ENCODE measurements at regions not wholly inside any gene's neighbourhood (a gene's known extent, or its start where the extent isn't known, plus 50 kb on each side); places are given as distances from the start of the nearest gene placed in this dataset.
A peak's percentile ranks its signal among the peaks of the same experiment; 100 is the strongest.

DNA sequence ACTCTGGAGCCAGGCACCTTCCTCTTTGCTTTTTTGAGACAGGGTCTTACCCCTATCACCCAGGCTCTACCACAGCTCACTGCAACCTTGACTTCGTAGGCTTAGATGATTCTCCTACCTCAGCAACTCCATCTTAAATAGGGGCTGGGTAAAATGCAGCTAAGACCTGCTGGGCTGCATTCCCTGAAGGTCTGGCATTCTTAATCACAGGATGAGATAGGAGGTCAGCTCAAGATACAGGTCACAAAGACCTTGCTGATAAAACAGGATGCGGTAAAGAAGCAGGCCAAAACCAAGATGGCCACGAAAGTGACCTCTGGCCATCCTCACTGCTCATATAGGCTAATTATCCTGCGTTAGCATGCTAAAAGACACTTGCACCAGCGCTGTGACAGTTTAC, 770.8 kb upstream of the PRKX start:
- DNase-seq: no peak

DNA sequence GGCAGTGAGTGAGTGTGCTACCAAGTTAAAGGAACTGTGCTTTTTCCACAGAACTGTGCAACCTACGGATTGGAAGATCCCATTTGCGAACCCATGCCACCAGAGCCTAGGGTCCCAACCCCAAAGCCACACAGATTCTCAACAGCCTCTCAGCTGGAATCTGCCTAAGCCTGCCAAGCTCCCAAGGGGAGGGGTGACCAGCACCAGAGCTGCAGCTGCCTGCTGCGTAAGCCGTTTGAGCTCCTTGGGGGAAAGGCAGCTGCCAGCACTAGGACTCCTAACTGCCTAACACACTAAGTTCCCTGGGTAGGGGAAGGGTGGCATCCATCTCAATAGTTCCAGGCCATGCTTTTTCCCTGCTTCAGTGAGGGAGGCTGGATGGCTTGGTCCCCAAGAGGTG, 738.1 kb upstream of the PRKX start:
- DNase-seq: peak in 1 of 2 experiments; percentile 25

DNA sequence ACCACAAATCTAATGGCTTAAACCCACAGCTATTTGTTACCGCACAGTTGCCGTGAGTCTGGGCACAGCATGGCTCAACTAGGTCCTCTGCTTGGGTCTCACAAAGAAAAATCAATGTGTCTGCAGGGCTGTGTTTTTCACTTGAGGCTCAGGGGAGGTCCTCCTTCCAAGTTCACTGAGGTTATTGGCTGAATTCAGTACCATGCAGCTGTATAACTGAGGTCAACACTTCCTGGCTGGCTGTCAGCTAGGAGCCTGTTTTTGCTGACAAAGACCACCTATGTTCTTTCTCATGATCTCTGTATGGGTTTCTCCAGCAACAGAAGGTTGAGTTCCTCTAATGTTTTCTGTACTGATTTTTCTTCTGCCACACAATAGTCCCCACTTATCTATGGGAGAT, 736.7 kb upstream of the PRKX start:
- no peak for DNase-seq

DNA sequence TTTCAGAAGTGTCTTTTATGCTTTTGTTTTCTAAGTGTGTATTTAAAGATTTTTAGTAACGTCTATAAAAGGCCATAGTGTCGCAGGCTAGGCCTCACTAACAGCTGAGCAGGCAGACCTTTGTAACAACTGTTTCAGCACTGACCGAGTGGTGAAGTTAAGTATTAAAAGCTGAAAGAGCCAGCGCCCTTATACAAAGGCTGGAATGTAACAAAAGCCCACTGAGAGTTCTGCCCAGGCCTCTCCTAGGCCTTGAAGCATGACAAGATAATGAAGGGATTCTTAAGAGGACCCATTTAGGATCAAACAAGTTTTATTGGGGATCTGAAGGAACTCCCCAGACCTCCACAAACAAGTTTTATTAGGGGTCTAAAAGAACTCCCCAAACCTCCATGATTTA, 722.5 kb upstream of the PRKX start:
- DNase-seq: no peak

DNA sequence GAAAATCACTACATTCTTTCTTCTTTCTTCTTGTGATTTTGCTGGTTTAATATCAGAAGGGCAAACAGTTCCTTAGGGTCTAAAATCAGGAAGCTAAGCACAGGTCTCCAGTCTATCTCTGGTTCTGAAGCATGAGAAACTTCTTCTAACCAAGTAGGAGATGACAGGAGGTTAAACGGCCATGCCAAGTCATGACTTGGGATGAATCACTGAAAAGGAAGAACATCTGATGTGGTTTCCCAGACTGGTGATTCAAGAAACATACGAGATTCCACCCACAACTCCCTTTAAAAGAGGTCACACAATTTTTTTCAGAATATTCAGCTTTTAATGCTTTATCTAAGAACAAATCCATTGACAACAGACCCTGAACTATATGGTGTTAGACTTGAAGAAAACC, 684.0 kb upstream of the PRKX start:
- DNase-seq: no peak

DNA sequence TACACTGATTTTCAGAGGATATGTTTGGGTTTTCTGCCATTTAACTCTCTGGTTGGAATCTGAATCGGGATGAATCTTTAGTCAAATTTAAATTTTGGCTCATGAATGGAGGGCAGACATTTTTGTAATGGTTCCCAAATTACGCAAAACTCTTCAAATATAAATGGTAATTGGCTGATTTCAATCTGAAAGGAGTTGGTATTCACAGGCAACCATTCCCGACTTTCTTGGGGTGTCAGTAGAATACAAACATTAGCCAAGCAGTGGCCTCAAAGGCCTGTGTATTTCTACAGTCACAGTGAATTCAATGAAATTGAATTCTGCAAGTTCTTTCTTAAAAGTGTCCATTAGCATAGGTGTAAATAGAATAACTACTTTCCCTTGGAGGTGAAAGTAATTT, 668.8 kb upstream of the PRKX start:
- DNase-seq: no peak

DNA sequence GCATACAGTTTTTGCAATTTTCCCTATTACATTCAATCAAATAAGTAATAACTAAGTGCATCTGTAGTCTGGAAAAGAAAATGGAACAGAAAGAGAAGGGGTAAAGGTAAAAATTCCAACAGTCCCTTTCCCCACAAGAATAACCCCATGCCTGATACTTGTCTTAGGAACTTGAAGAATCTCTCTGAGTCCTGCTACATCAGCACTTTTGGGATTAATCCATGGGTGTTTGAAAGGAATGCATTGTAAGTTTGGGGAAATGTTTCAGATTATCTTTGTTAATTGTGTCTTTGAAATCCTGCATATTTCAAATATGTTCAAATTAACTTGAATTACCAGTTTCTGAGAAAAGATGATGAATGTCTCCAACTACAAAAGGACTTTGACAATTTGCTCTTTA, 667.3 kb upstream of the PRKX start:
- no peak for DNase-seq

DNA sequence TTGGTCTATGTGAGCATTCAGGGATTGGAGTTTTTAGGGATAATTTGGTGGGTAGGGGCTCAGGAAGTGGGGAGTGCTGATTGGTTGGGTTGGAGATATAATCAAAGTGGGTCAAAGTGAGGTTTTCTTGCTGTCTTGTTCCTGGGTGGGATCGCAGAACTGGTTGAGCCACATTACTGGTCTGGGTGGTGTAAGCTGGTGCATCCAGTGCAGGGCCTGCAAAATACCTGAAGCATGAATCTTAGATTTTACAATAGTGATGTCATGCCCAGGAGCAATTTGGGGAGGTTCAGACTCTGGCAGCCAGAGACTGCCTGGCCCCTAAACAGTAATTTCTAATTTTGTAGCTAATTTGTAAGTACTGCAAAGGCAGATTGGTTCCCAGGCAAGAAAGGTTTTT, 665.6 kb upstream of the PRKX start:
- DNase-seq: no peak

DNA sequence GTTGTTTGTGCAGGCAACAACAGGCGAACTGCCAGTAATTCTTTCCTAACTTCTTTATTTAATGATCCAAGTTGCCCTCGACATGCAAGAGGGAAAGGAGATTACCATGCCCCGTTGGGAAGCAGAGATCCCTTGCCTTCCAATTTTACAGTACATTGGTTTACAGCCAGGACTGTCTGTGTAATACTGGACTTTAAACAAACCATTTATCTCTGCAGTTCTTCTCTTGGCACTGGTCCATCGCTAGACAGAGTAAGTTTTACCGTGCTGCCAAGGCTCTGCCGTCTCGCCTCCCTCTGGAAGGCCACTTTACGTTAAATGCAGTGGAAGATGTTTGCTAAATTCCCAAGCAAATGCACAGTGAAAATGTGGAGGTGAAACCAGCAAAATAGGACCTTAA, 660.3 kb upstream of the PRKX start:
- DNase-seq: no peak

DNA sequence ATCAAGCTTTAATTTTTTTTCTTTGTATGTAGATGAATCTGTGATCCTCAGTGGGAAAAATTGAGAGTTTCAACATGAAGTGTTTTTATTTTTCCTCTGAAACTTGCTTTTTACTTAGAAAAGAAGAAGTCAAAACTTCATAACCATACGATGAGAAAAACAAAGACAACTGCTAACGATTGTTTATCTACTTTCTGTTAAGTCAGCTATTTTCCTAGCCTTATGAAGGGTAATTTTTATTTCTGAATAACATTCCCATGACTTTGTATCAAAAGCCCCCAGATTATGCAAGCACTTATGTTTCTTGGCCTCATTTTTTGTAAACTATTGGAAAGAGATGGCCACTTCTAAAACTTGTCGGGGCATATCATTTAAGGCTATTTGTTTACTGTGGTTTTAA, 645.1 kb upstream of the PRKX start:
- no peak for DNase-seq

DNA sequence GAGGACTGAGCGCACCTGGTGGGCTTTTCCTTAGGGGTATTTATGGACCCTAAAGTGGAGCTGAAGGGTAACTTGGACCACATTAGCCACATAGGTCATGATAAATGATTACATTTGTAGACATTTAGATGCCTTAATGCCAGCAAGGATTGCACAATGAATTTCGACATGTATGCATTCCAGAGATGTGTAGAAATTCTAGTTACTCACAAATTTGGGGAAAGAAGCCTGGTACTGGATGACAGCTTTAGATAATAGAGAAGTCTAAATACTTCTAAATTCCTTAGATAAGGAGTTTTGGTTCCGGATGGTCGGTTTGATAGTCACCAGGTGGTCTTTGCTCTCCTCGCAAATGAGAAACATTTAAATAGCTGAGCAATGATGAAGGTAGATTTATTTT, 609.5 kb upstream of the PRKX start:
- DNase-seq: no peak

DNA sequence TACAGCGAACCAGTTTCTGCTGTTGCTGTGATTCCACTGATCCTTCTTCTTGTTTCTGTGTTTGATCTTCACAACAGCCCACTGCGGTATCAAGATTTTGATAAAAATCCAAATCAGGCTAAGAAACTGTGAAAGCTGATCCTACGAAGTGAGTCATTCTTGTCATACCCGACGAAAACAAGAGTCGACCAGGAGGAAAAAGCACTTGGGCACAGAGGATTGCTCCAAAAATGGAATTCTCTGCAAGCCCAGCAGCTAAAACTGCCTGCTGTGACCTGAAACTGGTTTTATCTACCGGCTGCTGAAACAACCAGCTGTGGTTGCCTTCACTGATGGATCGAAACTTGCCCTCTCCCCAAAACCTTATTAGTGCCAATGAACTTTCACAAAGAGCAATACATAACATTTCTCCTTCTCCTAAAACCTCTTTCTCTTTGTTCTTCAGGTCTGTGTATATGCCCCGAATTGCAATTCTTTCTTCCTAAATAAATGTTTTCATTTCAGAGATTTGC, 607.0 kb upstream of the PRKX start:
- no peak for DNase-seq

DNA sequence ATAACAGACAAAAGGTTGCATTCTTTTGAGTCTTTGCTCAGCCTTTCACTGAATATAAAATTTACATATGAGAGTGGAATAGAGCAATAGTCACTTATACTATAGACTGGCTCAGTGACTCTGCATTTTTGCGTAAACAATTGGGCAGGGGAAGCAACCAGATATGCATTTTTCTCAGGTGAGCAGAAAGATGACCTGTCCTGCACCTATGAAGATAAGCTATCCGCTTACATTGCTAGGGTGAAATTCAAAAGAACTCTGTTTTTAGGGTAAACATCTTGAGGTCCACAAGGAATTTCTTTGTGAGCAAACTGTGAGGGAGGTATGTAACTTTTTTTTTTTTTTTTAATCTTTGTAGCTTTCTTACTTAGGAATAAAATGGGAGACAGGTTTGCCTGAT, 602.4 kb upstream of the PRKX start:
- no peak for DNase-seq

DNA sequence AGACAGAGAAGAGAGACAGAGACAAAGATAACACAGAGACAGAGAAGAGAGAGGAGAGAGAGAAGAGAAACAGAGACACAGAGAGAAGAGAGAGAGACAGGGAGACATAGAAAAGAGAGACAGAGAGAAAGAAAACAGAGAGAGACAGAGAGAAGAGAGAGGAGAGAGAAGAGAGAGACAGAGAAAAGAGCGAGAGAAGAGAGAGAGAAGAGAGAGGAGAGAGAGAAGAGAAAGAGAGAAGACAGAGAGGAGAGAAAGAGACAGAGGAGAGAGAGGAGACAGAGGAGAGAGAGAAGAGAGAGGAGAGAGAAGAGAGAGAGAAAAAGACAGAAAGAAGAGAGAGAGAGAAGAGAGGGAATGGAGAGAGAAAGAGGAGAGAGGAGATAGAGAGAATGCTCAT, 601.1 kb upstream of the PRKX start:
- no peak for DNase-seq

DNA sequence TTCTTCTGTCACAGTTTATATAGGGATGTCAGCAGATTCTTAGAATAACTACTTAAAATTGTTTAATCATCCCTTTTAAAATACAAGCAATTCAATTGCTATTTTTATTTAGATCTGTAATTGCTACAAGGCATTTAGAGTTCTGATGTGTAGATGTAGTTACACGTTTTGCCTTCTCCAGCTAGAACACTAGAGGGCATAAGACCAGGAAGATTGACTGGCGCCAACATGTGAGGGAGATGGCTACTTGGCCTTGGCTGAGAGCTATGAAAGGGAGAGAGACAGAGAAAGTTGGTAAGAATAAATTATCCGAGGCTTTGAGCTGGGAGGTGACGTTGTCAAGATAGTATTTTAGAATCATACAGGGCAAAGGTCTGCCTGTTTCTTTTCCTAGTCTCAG, 563.7 kb upstream of the PRKX start:
- DNase-seq: no peak

DNA sequence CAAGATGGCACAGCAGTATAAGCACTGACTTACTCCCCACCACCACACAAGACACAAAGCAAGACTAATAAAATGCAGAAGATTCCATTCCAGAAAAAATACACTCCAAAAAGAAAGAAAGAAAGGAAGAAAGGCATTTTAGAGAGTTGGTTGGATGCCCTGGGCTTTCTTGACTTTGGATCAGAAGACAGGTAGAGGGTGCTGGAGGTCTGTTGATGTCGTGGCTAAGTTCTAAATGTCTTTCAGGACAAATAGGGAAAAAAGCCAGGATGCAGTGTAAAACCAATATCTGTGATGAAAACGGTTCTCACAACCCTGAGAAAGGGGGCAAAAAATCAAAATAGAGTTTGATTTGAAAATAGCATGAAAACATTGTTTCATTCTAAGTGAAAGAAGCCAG, 555.2 kb upstream of the PRKX start:
- DNase-seq: no peak

DNA sequence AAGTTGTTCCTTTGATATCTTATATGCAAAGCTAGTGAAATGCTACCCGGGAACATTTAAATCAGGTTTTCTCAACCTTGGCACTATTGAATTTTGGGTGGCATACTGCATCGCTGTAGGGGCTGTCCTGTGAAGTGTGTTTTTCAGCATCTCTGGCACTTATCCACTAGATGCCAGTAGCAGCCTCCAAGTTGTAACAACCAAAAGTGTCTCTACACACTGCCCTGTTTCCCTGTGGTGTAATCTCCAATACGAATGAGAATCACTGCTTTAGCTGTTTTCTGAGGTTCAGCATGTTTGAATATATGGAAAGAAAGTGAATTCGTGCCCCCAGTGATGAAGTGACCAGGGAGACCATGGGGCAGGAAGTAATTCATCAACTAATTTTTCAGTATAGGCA, 551.6 kb upstream of the PRKX start:
- DNase-seq: no peak

DNA sequence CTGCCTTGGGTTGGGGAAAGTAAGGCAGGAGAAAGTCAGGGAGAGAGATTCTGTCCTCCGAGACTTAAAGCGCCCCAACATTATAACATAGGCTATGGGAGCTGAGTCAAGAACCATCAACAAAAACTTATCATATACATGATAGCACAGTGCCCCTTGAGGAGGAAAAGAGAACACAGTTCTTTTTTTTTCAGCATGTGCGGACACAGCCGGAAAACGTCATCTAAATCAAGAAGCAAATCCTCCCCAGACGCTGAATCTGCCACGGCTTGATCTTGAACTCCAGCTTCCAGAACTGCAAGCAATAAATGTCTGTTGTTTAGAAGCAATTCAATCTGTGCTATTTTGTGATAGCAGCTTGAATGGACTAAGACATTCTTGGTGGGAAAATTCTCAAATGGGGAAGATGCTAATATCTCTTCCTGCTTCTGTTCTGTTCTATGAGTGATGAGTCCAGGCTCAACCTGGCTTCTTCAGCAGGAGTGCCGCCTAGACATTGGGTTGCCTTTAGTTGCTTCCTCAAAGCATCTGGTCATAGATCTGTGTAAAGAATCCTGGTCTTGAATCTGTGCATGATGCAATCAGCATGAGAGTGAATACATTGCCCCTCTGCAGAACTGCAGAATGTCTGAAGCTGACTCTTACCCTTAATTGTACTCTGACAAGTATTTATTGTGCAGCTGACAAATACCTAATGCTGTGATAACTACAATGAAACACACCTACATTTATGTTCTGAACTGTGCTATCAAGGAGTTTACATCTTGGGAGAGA, 549.8 kb upstream of the PRKX start:
- peak in 1 of 2 experiments; percentile 70 for DNase-seq

DNA sequence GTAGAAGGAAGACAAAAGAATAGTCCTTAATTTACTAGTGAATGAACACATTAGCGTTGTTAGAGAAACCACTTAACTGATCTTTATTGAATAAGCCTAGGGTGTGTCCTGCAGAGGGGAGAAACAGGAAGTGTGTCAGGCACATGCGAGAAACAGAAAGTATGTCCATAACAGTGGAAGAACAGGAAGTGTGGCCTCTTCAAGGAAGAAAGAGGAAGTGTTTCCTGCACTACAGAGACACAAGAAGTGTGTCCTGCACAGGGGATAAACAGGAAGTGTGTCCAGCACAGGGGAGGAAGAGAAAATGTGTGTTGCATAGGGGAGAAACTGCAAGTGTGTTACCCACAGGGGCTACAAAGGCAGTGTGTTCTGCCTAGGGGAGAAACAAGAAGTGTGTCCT, 539.6 kb upstream of the PRKX start:
- no peak for DNase-seq

DNA sequence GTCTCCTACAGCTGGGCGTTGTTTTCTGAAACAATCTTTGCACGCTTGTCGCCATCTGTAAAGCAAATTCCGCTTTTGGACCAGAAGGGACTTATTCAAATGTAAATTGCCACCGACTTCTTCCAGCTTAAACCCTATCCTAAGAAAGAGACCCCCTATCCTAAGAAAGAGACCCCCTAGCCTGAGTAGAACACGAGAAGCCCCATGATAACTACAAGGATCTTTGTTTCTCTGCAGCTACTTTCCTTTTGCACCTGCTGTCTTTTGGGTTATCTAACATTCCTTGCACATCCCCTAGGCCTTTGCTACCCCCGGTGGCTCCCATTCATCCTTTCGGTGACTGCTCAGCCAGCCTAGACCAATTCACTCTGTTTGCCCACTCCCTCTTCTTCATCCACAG, 536.0 kb upstream of the PRKX start:
- no peak for DNase-seq

DNA sequence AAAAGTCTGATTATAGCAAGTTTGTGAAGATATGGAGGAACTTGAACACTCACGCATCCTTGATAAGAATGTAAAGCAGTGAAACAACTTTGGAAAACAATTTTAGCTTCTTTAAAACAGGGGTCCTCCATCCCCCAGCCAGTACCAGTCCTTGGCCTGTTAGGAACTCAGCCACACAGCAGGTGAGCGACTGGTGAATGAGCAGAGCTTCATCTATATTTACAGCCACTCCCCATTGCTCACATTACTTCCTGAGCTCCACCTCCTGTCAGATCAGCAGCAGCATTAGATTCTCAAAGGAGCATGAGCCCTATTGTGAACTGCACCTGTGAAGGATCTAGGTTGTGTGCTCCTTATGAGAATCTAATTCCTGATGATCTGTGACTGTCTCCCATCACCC, 530.3 kb upstream of the PRKX start:
- DNase-seq: no peak

DNA sequence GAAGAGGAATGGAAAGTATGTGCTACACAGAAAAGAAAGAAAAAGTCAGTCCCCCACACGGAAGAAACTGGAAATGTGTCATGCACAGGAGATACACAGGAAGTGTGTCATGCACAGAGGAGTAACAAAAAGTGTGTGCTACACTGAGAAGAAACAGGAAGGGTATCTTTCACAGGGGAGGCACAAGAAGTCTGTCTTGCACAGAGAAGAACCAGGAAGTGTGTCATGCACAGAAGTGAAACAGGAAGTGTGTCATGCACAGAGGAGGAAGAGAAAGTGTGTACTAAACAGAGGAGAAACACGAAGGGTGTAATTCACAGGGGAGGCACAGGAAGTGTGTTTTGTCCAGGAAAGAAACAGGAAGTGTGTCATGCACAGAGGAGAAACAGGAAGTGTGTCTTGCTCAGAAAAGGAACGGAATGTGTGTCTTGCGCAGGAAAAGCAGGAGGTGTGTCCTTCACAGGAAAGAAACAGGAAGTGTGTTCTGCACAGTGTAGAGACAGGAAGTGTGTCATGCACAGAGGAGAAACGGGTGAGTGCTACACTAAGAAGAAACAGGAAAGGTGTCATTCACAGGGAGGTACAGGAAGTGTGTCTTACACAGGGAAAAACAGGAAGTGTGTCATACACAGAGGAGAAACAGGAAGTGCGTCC, 527.2 kb upstream of the PRKX start:
- no peak for DNase-seq

DNA sequence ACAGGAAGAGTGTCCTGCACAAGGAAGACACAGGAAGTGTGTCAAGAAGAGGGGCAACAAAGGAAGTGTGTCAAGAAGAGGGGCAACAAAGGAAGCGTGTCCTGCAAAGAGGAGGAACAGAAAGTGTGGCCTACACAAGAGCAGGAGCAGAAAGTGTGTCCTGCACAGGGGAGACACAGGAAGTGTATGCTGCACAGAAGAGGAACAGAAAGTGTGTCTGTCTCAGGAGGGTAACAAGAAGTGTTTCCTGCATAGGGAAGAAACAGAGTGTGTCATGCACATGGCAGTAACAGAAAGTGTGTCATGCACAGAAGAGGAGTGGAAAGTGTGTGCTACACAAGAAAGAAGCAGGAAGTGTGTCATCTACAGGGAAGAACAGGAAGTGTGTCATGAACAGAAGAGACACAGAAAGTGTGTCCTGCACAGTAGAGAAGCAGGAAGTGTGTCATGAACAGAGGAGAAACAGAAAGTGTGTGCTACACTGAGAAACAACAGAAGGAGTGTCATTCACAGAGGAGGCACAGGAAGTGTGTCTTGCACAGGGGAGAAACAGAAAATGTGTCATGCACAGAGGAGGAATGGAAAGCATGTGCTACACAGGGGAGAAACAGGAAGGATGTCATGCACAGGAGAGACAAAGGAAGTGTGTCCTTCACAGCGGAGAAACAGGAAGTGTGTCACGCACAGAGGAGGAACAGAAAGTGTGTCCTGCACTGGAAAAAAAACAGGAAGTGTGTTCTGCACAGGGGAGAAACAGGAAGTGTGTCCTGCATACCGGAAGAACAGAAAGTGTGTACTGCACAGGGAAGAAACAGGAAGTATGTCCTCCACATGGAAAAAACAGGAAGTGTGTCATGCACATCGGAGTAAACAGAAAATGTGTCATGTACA, 526.4 kb upstream of the PRKX start:
- DNase-seq: no peak

DNA sequence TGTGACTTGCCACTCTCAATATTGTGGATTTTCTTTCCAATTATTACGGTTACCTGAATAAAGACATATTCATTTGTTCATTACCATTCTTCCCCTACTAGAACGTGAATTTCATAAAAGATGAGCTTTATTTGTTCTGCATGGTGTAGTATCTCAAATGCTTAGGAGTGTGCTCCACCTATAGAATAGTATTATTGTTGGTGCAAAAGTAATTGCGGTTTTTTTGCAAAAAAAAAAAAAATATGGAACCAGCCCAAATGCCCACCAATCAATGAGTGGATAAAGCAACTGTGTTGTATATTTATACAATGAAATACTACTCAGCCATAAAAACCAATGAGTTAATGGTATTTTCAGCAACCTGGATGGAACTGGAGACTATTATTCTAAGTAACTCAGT, 525.5 kb upstream of the PRKX start:
- DNase-seq: no peak
